H1 (cell line): ENCODE measurements at regions not wholly inside any gene's neighbourhood (a gene's known extent, or its start where the extent isn't known, plus 50 kb on each side); places are given as distances from the start of the nearest gene placed in this dataset.
"Not testable (repeated sequence)": the region's sequence is repeated elsewhere in the genome, so short reads cannot be mapped to it uniquely, and the experiment has no call there.

ENCODE experiments used
- CTCF ChIA-PET: fragments of 300-600 bp; sonication (Branson Sonifier 250); formaldehyde crosslinking; loops from one replicate; lab custom pipeline; 2021; ENCODE audit not compliant: partially characterized antibody; lab: Charles Lee
- POLR2A ChIA-PET: fragments of 300-600 bp; sonication (Branson Sonifier 250); formaldehyde crosslinking; loops from one replicate; lab custom pipeline; 2021; ENCODE audit warnings: inconsistent platforms; ENCODE audit not compliant: partially characterized antibody; lab: Charles Lee
- DNase-seq, 2 experiments: peaks; one replicate each; pipeline versions ENCODE4 v3.0.0 to v3.0.0-alpha.2; 2010 to 2022; ENCODE audit warnings: low spot score in 2 of 2, low read depth in 1 of 2, mixed read lengths in 1 of 2
- FAIRE-seq: peaks from 2 replicates; lab custom pipeline; 2011; peaks lifted over from hg19 to GRCh38; lab: Jason Lieb, UNC
- H2AFZ ChIP-seq: 2 replicates; pipeline ENCODE4 v1.8.1; 2012; ENCODE audit warnings: low read length, inconsistent platforms
- H2AK5ac ChIP-seq: 2 replicates; pipeline ENCODE4 v1.6.1; 2013; ENCODE audit warnings: low read depth, low read length
- H2BK120ac ChIP-seq: replicated peaks from 2 replicates; pipeline ENCODE3; 2013; ENCODE audit warnings: low read depth, low read length, inconsistent platforms
- H2BK12ac ChIP-seq: 2 replicates; pipeline ENCODE4 v1.6.1; 2013; ENCODE audit warnings: low read depth, low read length
- H2BK15ac ChIP-seq: 2 replicates; pipeline ENCODE4 v1.6.1; 2013; ENCODE audit warnings: low read length
- H2BK20ac ChIP-seq: 2 replicates; pipeline ENCODE4 v1.6.1; 2013; ENCODE audit warnings: low read length
- H2BK5ac ChIP-seq: 2 replicates; pipeline ENCODE4 v1.6.1; 2013; ENCODE audit warnings: low read depth, low read length
- H3K14ac ChIP-seq: 2 replicates; pipeline ENCODE4 v1.6.1; 2013; ENCODE audit warnings: inconsistent platforms; ENCODE audit not compliant: insufficient read length
- H3K18ac ChIP-seq: 2 replicates; pipeline ENCODE4 v1.6.1; 2013; ENCODE audit warnings: low read length; ENCODE audit errors: extremely low read depth
- H3K23ac ChIP-seq: 2 replicates; pipeline ENCODE4 v1.6.1; 2013; ENCODE audit warnings: inconsistent platforms; ENCODE audit not compliant: insufficient read length
- H3K23me2 ChIP-seq: 2 replicates; pipeline ENCODE4 v1.6.1; 2013; ENCODE audit warnings: low read depth, low read length
- H3K27ac ChIP-seq: 2 replicates; pipeline ENCODE4 v1.6.1; 2011; ENCODE audit warnings: low read depth, low read length, inconsistent platforms
- H3K27me3 ChIP-seq, 4 experiments: replicated peaks in 1 of 4; 1 replicate in 1 of 4; 2 replicates in 3 of 4; pipeline versions ENCODE4 v1.6.1 to v1.8.1; 2011 to 2013; ENCODE audit warnings: low read length in 3 of 4, mild to moderate bottlenecking in 3 of 4, inconsistent platforms in 2 of 4, mixed read lengths in 2 of 4, moderate library complexity in 1 of 4; ENCODE audit not compliant: control insufficient read depth in 3 of 4, insufficient read depth in 3 of 4; ENCODE audit errors: extremely low read depth in 1 of 4
- H3K36me3 ChIP-seq, 4 experiments: 2 replicates each; pipeline versions ENCODE4 v1.6.1 to v1.8.1; 2011 to 2013; ENCODE audit warnings: mild to moderate bottlenecking in 4 of 4, low read length in 3 of 4, moderate library complexity in 2 of 4, control low read depth in 1 of 4, inconsistent platforms in 1 of 4; ENCODE audit not compliant: insufficient read depth in 4 of 4, control insufficient read depth in 2 of 4
- H3K4ac ChIP-seq: replicated peaks from 2 replicates; pipeline ENCODE3; 2013; ENCODE audit warnings: low read length, low read depth, mixed read lengths, inconsistent platforms; ENCODE audit not compliant: insufficient read length
- H3K4me1 ChIP-seq, 4 experiments: replicated peaks in 1 of 4; 1 replicate in 1 of 4; 2 replicates in 3 of 4; pipeline versions ENCODE4 v1.6.1 to v1.8.1; 2011 to 2013; ENCODE audit warnings: low read length in 3 of 4, inconsistent platforms in 2 of 4, mixed read lengths in 1 of 4; ENCODE audit not compliant: insufficient read depth in 4 of 4, control insufficient read depth in 3 of 4
- H3K4me2 ChIP-seq, 2 experiments: 2 replicates each; pipeline versions ENCODE4 v1.6.1 to v1.8.1; 2011 to 2013; ENCODE audit warnings: low read depth in 2 of 2, low read length in 2 of 2, control low read depth in 1 of 2, inconsistent platforms in 1 of 2, mild to moderate bottlenecking in 1 of 2; ENCODE audit not compliant: insufficient read depth in 1 of 2
- H3K4me3 ChIP-seq, 4 experiments: fragments of 200-600, 300-600 bp in 1 of 4; sonication (generic), shearing (Covaris generic), sonication (Bioruptor Twin) in 1 of 4; 2 replicates each; pipeline versions ENCODE4 v1.5.1 to v1.8.1; 2011 to 2016; ENCODE audit warnings: low read length in 4 of 4, low read depth in 3 of 4, control low read depth in 2 of 4, inconsistent platforms in 2 of 4, mild to moderate bottlenecking in 2 of 4, mixed read lengths in 1 of 4, moderate library complexity in 1 of 4; ENCODE audit not compliant: insufficient read depth in 2 of 4; ENCODE audit errors: extremely low read depth in 1 of 4
- H3K56ac ChIP-seq: replicated peaks from 2 replicates; pipeline ENCODE3; 2013; ENCODE audit warnings: low read depth, mild to moderate bottlenecking, mixed read lengths, low read length, inconsistent platforms; ENCODE audit not compliant: insufficient read length
- H3K79me1 ChIP-seq: 2 replicates; pipeline ENCODE4 v1.6.1; 2013; ENCODE audit warnings: low read depth, low read length, control low read depth
- H3K79me2 ChIP-seq, 2 experiments: 2 replicates each; pipeline versions ENCODE4 v1.6.1 to v1.8.1; 2012 to 2013; ENCODE audit warnings: low read length in 2 of 2, mild to moderate bottlenecking in 2 of 2, inconsistent platforms in 1 of 2; ENCODE audit not compliant: insufficient read depth in 2 of 2, control insufficient read depth in 1 of 2
- H3K9ac ChIP-seq, 4 experiments: replicated peaks in 1 of 4; 1 replicate in 1 of 4; 2 replicates in 3 of 4; pipeline versions ENCODE4 v1.6.1 to v1.8.1; 2011 to 2013; ENCODE audit warnings: low read depth in 3 of 4, low read length in 3 of 4, control low read depth in 2 of 4, mild to moderate bottlenecking in 2 of 4, moderate library complexity in 2 of 4, inconsistent platforms in 1 of 4; ENCODE audit errors: extremely low read depth in 1 of 4
- H3K9me3 ChIP-seq, 2 experiments: 2 replicates each; pipeline versions ENCODE4 v1.6.1 to v1.8.1; 2012 to 2013; ENCODE audit warnings: mild to moderate bottlenecking in 2 of 2, moderate library complexity in 2 of 2, control low read depth in 1 of 2, inconsistent platforms in 1 of 2, low read depth in 1 of 2, low read length in 1 of 2, mixed read lengths in 1 of 2; ENCODE audit not compliant: insufficient read depth in 2 of 2
- H4K20me1 ChIP-seq, 2 experiments: replicated peaks in 1 of 2; 2 replicates each; pipeline versions ENCODE3 to v1.8.1; 2011 to 2013; ENCODE audit warnings: inconsistent platforms in 2 of 2, low read length in 2 of 2, mild to moderate bottlenecking in 1 of 2; ENCODE audit not compliant: insufficient read depth in 2 of 2, control insufficient read depth in 1 of 2
- H4K5ac ChIP-seq: 2 replicates; pipeline ENCODE4 v1.6.1; 2013; ENCODE audit warnings: low read length, low read depth, mixed read lengths, inconsistent platforms; ENCODE audit not compliant: insufficient read length
- H4K8ac ChIP-seq: 2 replicates; pipeline ENCODE4 v1.8.0; 2013; ENCODE audit warnings: mild to moderate bottlenecking, moderate library complexity, low read length, inconsistent platforms; ENCODE audit not compliant: insufficient read depth; ENCODE audit errors: extremely low read depth
- H4K91ac ChIP-seq: replicated peaks from 2 replicates; pipeline ENCODE3; 2013; ENCODE audit warnings: low read length, mixed read lengths, inconsistent platforms; ENCODE audit not compliant: insufficient read length
- WGBS, 2 experiments: shearing (Covaris generic) in 1 of 2; methylation state at CpG; one replicate each; pipeline versions ENCODE4 v1.1.6 to v1.1.7; 2013 to 2015; ENCODE audit warnings: low lambda C conversion rate in 2 of 2, mixed read lengths in 2 of 2, inconsistent platforms in 1 of 2, low coverage in 1 of 2, missing lambda C conversion rate in 1 of 2; ENCODE audit not compliant: insufficient replicate concordance in 2 of 2, insufficient coverage in 1 of 2, insufficient read length in 1 of 2; ENCODE audit errors: extremely low coverage in 1 of 2, missing lambda C conversion rate in 1 of 2; 5-methylcytosine and 5-hydroxymethylcytosine counted together

GRCh38 chr18:15004270-15004973 lies 256.4 kb downstream of the ANKRD30B start:
- H3K27me3 ChIP-seq, H2AK5ac ChIP-seq, H3K23ac ChIP-seq, H4K8ac ChIP-seq, FAIRE-seq, H3K4me1 ChIP-seq, H2BK20ac ChIP-seq, H3K79me1 ChIP-seq, POLR2A ChIA-PET, H2BK15ac ChIP-seq, H3K4me3 ChIP-seq, H4K20me1 ChIP-seq, H3K9ac ChIP-seq, H3K36me3 ChIP-seq, H2BK120ac ChIP-seq, H3K14ac ChIP-seq, H4K5ac ChIP-seq, H2BK5ac ChIP-seq, H3K4me2 ChIP-seq, H3K79me2 ChIP-seq, H3K23me2 ChIP-seq, CTCF ChIA-PET, H2AFZ ChIP-seq, H3K4ac ChIP-seq, DNase-seq, H3K27ac ChIP-seq, H4K91ac ChIP-seq, H2BK12ac ChIP-seq, H3K18ac ChIP-seq, H3K56ac ChIP-seq: not testable (repeated sequence)
- 94% methylated on average over 4 of the region's 22 CpGs; no CpG with 5 or more reads in 1 of the 2 experiments for WGBS, 2 experiments
- H3K9me3 ChIP-seq, result peaks cover 22 to 80% of the 10 kb centered on the region in 2 experiments; a peak in 3 of 4 replicates
